ENCODE measurements at regions not wholly inside any gene's neighbourhood (a gene's known extent, or its start where the extent isn't known, plus 50 kb on each side); places are given as distances from the start of the nearest gene placed in this dataset.

DNA sequence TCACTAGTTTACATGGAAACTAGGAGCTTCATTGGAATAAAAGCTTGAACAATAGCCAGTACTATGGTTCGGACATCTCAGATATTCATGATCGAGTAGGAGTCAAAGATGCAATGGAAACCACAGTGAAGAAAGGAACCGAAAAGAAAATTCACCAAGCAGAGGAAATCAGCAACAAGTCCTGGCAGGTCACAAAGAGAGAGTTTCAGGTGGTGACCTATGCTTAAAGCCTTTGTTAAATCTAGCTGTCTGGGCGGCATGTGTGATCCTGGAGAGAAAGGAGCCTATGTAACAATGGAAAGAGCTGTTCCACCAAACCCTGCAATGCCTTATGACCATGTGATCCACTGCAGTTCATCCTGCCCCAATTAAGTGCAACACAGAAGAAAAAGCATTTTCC lies 68.9 kb upstream of the POU2AF2 start:
- H3K36me3 ChIP-seq (ENCODE audit: control insufficient read depth, insufficient read depth, low read length), result no peaks in the 10 kb centered on the region
- no peak overlapping the region for H2AFZ ChIP-seq
- TF ChIP-seq, protein P1, sequence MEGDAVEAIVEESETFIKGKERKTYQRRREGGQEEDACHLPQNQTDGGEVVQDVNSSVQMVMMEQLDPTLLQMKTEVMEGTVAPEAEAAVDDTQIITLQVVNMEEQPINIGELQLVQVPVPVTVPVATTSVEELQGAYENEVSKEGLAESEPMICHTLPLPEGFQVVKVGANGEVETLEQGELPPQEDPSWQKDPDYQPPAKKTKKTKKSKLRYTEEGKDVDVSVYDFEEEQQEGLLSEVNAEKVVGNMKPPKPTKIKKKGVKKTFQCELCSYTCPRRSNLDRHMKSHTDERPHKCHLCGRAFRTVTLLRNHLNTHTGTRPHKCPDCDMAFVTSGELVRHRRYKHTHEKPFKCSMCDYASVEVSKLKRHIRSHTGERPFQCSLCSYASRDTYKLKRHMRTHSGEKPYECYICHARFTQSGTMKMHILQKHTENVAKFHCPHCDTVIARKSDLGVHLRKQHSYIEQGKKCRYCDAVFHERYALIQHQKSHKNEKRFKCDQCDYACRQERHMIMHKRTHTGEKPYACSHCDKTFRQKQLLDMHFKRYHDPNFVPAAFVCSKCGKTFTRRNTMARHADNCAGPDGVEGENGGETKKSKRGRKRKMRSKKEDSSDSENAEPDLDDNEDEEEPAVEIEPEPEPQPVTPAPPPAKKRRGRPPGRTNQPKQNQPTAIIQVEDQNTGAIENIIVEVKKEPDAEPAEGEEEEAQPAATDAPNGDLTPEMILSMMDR (IDR thresholded peaks at IDR 0.05), result no peak
- H3K27me3 ChIP-seq (ENCODE audit: control insufficient read depth, insufficient read depth, low read length), result no peaks in the 10 kb centered on the region
- no peak overlapping the region for H3K4me3 ChIP-seq (ENCODE audit: low read depth, low read length)
- no peaks in the 10 kb centered on the region for H3K9me3 ChIP-seq (ENCODE audit: control insufficient read depth, low read length)
- no peak overlapping the region for H3K4me2 ChIP-seq (ENCODE audit: low read length)
- no peaks in the 10 kb centered on the region for H3K79me2 ChIP-seq
- no peak overlapping the region for H3K27ac ChIP-seq
- H3K9ac ChIP-seq, result no peak overlapping the region
- H3K4me1 ChIP-seq, result no peaks in the 10 kb centered on the region

DNA sequence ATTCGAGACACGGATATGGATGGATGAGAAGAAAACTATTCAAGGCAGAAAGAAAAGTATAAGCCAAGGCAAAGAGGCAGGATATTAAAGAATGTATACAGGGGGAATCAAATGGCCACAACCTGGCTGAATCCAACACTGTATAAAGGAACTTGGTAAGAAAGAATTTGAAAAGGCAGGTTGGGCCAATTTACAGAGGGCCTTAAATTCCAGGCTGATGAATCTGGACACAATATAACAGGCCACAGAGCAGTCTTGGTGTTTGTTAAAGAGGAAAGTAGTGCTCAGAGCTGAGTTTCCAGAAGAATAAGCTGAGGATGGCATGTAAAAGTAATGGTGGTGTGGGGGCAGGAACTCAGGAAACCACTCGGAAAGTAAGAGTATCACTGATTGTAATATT lies 72.3 kb upstream of the POU2AF2 start:
- TF ChIP-seq, protein P1 (IDR thresholded peaks at IDR 0.05), result no peak
- Histone ChIP-seq H3K9ac (no peak overlapping the region), H3K27ac (no peak overlapping the region), H3K4me2 (ENCODE audit: low read length) (no peak overlapping the region), H3K4me1 (no peaks in the 10 kb centered on the region), H3K9me3 (ENCODE audit: control insufficient read depth, low read length) (no peaks in the 10 kb centered on the region), H3K27me3 (ENCODE audit: control insufficient read depth, insufficient read depth, low read length) (no peaks in the 10 kb centered on the region), H3K4me3 (ENCODE audit: low read depth, low read length) (no peak overlapping the region), H3K36me3 (ENCODE audit: control insufficient read depth, insufficient read depth, low read length) (no peaks in the 10 kb centered on the region), H3K79me2 (no peaks in the 10 kb centered on the region), H2AFZ (no peak overlapping the region)

DNA sequence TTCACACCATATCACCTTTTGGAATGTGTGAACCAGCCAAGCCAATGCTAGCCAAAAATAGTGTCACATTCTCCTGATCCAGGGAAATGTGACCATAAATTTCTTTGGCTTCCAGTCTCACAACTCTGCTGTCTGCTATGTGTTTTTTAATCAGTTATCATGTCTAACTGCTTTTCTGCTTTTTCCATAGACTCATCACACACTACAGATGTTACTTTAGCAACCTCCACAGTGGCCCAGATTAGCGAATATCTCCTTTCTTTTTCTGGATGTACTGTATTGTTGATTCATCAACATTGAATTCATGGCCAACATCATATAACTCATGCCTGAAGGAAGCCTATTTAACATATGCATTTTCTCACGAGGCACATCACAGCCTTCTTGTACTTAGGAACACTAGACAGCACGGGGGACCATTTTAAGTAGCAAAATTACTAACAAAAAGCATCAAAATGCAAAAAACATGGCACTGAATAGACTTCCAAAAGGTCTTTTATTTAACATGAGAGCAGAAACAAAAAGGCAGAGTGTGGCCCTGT lies 73.1 kb upstream of the POU2AF2 start:
- Histone ChIP-seq H3K9me3 (ENCODE audit: control insufficient read depth, low read length) (no peaks in the 10 kb centered on the region), H3K4me1 (no peaks in the 10 kb centered on the region), H3K27me3 (ENCODE audit: control insufficient read depth, insufficient read depth, low read length) (no peaks in the 10 kb centered on the region), H3K4me2 (ENCODE audit: low read length) (no peak overlapping the region), H3K4me3 (ENCODE audit: low read depth, low read length) (no peak overlapping the region), H3K27ac (no peak overlapping the region), H3K79me2 (no peaks in the 10 kb centered on the region), H3K36me3 (ENCODE audit: control insufficient read depth, insufficient read depth, low read length) (no peaks in the 10 kb centered on the region), H3K9ac (no peak overlapping the region), H2AFZ (no peak overlapping the region)
- TF ChIP-seq, protein P1 (IDR thresholded peaks at IDR 0.05), result no peak

DNA sequence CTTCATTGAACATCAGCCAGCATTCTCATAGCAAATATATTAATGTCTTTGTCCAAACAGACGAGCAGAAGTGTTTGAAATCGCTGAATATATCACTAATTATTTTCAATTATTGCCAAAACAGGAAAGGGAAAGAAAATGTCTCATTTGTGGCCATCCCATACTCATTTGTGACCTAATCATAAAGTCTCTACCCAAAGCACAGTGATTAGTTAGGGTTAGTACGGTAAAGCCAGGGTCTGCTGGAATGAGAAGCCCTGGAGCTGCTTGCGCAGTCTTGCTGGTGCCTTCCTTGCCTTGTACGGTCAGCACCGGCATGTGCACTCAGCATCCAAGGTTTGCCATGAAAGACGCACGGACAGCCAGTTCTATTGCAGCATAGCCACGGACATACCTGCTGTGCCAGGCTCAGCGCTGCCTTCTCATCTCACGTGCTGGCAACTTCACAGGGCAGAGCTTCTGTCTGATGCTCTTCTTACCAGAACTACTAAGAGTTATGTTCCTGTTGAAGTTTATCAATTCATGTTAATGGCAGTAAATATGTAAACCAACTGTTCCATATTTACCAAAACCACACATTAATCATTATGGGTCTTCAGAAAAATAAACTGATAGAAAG lies 74.7 kb upstream of the POU2AF2 start:
- Histone ChIP-seq H3K4me1 (no peaks in the 10 kb centered on the region), H3K79me2 (no peaks in the 10 kb centered on the region), H2AFZ (no peak overlapping the region), H3K36me3 (ENCODE audit: control insufficient read depth, insufficient read depth, low read length) (no peaks in the 10 kb centered on the region), H3K4me3 (ENCODE audit: low read depth, low read length) (no peak overlapping the region), H3K27ac (no peak overlapping the region), H3K27me3 (ENCODE audit: control insufficient read depth, insufficient read depth, low read length) (no peaks in the 10 kb centered on the region), H3K9ac (no peak overlapping the region), H3K4me2 (ENCODE audit: low read length) (no peak overlapping the region), H3K9me3 (ENCODE audit: control insufficient read depth, low read length) (no peaks in the 10 kb centered on the region)
- TF ChIP-seq, protein P1 (IDR thresholded peaks at IDR 0.05), result no peak

DNA sequence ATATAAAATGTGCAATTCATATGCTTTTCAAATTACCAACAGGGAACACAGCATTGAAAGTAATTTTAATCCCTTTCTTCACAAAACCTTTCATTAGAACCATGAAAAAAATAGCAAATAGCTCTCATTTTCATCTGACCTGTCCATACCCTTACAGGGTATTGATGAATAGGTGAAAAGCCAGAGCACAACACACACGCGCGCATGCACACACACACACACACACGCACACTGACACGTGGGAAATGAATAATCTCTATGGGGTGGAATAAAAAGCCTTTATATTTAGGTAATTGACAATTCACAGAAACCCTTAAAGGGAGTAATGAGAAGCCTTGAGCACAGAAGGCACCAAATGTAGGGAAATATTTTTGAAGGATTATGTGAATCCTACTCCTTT lies 76.2 kb upstream of the POU2AF2 start:
- no peak overlapping the region for H3K27ac ChIP-seq
- TF ChIP-seq, protein P1 (IDR thresholded peaks at IDR 0.05), result no peak

More for the DNA sequence above, 76.2 kb upstream of the POU2AF2 start:
- Histone ChIP-seq H3K27me3 (ENCODE audit: control insufficient read depth, insufficient read depth, low read length) (no peaks in the 10 kb centered on the region), H3K9ac (no peak overlapping the region), H3K4me3 (ENCODE audit: low read depth, low read length) (no peak overlapping the region), H3K4me2 (ENCODE audit: low read length) (no peak overlapping the region), H3K36me3 (ENCODE audit: control insufficient read depth, insufficient read depth, low read length) (no peaks in the 10 kb centered on the region), H3K79me2 (no peaks in the 10 kb centered on the region), H3K4me1 (no peaks in the 10 kb centered on the region), H2AFZ (no peak overlapping the region), H3K9me3 (ENCODE audit: control insufficient read depth, low read length) (no peaks in the 10 kb centered on the region)
